CD14-positive monocyte (primary cell): ENCODE measurements at regions not wholly inside any gene's neighbourhood (a gene's known extent, or its start where the extent isn't known, plus 50 kb on each side); places are given as distances from the start of the nearest gene placed in this dataset.

ENCODE experiments used
- DNase-seq, 3 donors: peaks; one replicate each; pipeline ENCODE4 v3.0.0-alpha.2; 2011 to 2022
- H2AFZ ChIP-seq: 2 replicates; pipeline ENCODE4 v1.6.0; 2012; ENCODE audit warnings: mild to moderate bottlenecking, low read depth, low read length, inconsistent platforms; ENCODE audit not compliant: insufficient read depth, poor library complexity, severe bottlenecking
- H3K27ac ChIP-seq, 2 donors: 1 replicate in 1 of 2; 2 replicates in 1 of 2; pipeline ENCODE4 v1.5.1; 2012 to 2013; ENCODE audit warnings: low read length in 2 of 2, control low read depth in 1 of 2, inconsistent platforms in 1 of 2, low read depth in 1 of 2, mild to moderate bottlenecking in 1 of 2
- H3K27me3 ChIP-seq, 2 donors: one replicate each; pipeline versions ENCODE4 v1.6.0 to v1.6.1; 2011 to 2013; ENCODE audit warnings: low read length in 2 of 2; ENCODE audit not compliant: control insufficient read depth in 2 of 2, insufficient read depth in 2 of 2
- H3K36me3 ChIP-seq, 2 donors: replicated peaks in 1 of 2; 1 replicate in 1 of 2; 2 replicates in 1 of 2; pipeline versions ENCODE4 v1.5.1 to v1.6.1; 2012 to 2013; ENCODE audit warnings: low read length in 2 of 2, control low read depth in 1 of 2, inconsistent platforms in 1 of 2, mild to moderate bottlenecking in 1 of 2; ENCODE audit not compliant: insufficient read depth in 2 of 2, control insufficient read depth in 1 of 2
- H3K4me1 ChIP-seq, 2 donors: 1 replicate in 1 of 2; 2 replicates in 1 of 2; pipeline versions ENCODE4 v1.5.1 to v1.6.1; 2012 to 2013; ENCODE audit warnings: low read length in 2 of 2, control low read depth in 1 of 2, inconsistent platforms in 1 of 2, mild to moderate bottlenecking in 1 of 2, moderate library complexity in 1 of 2; ENCODE audit not compliant: insufficient read depth in 2 of 2, control insufficient read depth in 1 of 2
- H3K4me2 ChIP-seq: replicated peaks from 2 replicates; pipeline ENCODE3; 2012; ENCODE audit warnings: low read length, moderate library complexity, mild to moderate bottlenecking; ENCODE audit not compliant: poor library complexity, severe bottlenecking; ENCODE audit errors: extremely low read depth
- H3K4me3 ChIP-seq, 3 experiments: fragments of 200-600 bp in 1 of 3; sonication (generic) in 1 of 3; replicated peaks in 1 of 3; 1 replicate in 2 of 3; 2 replicates in 1 of 3; pipeline ENCODE4 v1.5.1; 2011 to 2013; ENCODE audit warnings: low read length in 3 of 3, mild to moderate bottlenecking in 3 of 3, control low read depth in 2 of 3, low read depth in 2 of 3, inconsistent platforms in 1 of 3, moderate library complexity in 1 of 3
- H3K79me2 ChIP-seq: 2 replicates; pipeline ENCODE4 v1.6.0; 2012; ENCODE audit warnings: mild to moderate bottlenecking, control low read depth, inconsistent platforms, low read length, moderate library complexity; ENCODE audit not compliant: insufficient read depth
- H3K9ac ChIP-seq: 2 replicates; pipeline ENCODE4 v1.6.0; 2017; ENCODE audit warnings: low read length, mild to moderate bottlenecking; ENCODE audit not compliant: insufficient read depth, poor library complexity, severe bottlenecking
- H3K9me3 ChIP-seq, 2 donors: replicated peaks in 1 of 2; 1 replicate in 1 of 2; 2 replicates in 1 of 2; pipeline versions ENCODE4 v1.5.1 to v1.6.1; 2012 to 2013; ENCODE audit warnings: low read length in 2 of 2, control low read depth in 1 of 2; ENCODE audit not compliant: control insufficient read depth in 1 of 2, insufficient read depth in 1 of 2
- H4K20me1 ChIP-seq: 2 replicates; pipeline ENCODE4 v1.6.0; 2012; ENCODE audit warnings: mild to moderate bottlenecking, low read length, control low read depth, moderate library complexity; ENCODE audit not compliant: insufficient read depth
- H3K27ac Mint-ChIP-seq, 7 donors: one replicate each; pipeline ENCODE4 v1.8.0; 2020; ENCODE audit warnings: mild to moderate bottlenecking in 7 of 7, mixed read lengths in 7 of 7, moderate library complexity in 6 of 7, inconsistent platforms in 2 of 7
- H3K27me3 Mint-ChIP-seq, 3 donors: one replicate each; pipeline ENCODE4 v1.8.0; 2021 to 2022; ENCODE audit warnings: low read depth in 3 of 3, mild to moderate bottlenecking in 3 of 3, mixed read lengths in 3 of 3, moderate library complexity in 3 of 3, inconsistent platforms in 1 of 3
- H3K36me3 Mint-ChIP-seq, 2 donors: one replicate each; pipeline ENCODE4 v1.8.0; 2020; ENCODE audit warnings: mixed read lengths in 2 of 2, inconsistent platforms in 1 of 2, mild to moderate bottlenecking in 1 of 2
- H3K4me1 Mint-ChIP-seq: one replicate; pipeline ENCODE4 v1.8.0; 2020; ENCODE audit warnings: mild to moderate bottlenecking, mixed read lengths
- H3K4me3 Mint-ChIP-seq, 2 donors: one replicate each; pipeline ENCODE4 v1.8.0; 2020; ENCODE audit warnings: mild to moderate bottlenecking in 2 of 2, mixed read lengths in 2 of 2, moderate library complexity in 1 of 2
- H3K9me3 Mint-ChIP-seq, 7 donors: one replicate each; pipeline ENCODE4 v1.8.0; 2020 to 2022; ENCODE audit warnings: mixed read lengths in 7 of 7, mild to moderate bottlenecking in 6 of 7, moderate library complexity in 6 of 7, inconsistent platforms in 2 of 7
- CTCF ChIP-seq: fragments of 200-600 bp; IDR thresholded peaks from one replicate; pipeline ENCODE4 v1.8.0; 2022; ENCODE audit warnings: antibody characterized with exemption, mild to moderate bottlenecking
- WGBS: methylation state at CpG from one replicate; pipeline ENCODE4 v1.1.5; 2013; ENCODE audit warnings: missing lambda C conversion rate; ENCODE audit not compliant: insufficient coverage; 5-methylcytosine and 5-hydroxymethylcytosine counted together
- intact Hi-C, 2 donors: fragments of 100-400 bp; cut with micrococcal nuclease; formaldehyde crosslinking; loops; one replicate each; pipeline versions ENCODE4 v1.15.0 to v1.15.1; 2023

GRCh38 chr3:157948605-157949383 lies 157.4 kb downstream of the SHOX2 start:
- H3K27ac ChIP-seq, result no peak overlapping the region
- Mint-ChIP-seq H3K4me3 (no peak overlapping the region), H3K27me3 (peaks cover 0 to 4% (median 1%) of the 10 kb centered on the region in 3 donors), H3K9me3 (peaks cover 0 to 6% (median 0%) of the 10 kb centered on the region in 7 donors), H3K4me1 (no peaks in the 10 kb centered on the region), H3K27ac (no peak overlapping the region), H3K36me3 (no peaks in the 10 kb centered on the region)
- no peak overlapping the region for H2AFZ ChIP-seq
- H3K4me3 ChIP-seq, result no peak overlapping the region
- no peak overlapping the region for H3K9ac ChIP-seq
- no peak for DNase-seq
- 83% methylated on average over 1 of the region's 5 CpGs for WGBS
- H3K36me3 ChIP-seq, result no peaks in the 10 kb centered on the region
- H4K20me1 ChIP-seq, result no peaks in the 10 kb centered on the region
- intact Hi-C loops, result no loop called here
- H3K79me2 ChIP-seq, result no peaks in the 10 kb centered on the region
- H3K9me3 ChIP-seq, result no peaks in the 10 kb centered on the region
- no peak overlapping the region for H3K4me2 ChIP-seq
- no peak for TF ChIP-seq CTCF
- no peaks in the 10 kb centered on the region for H3K4me1 ChIP-seq
- no peaks in the 10 kb centered on the region for H3K27me3 ChIP-seq

GRCh38 chr3:157939166-157939565 lies 167.1 kb downstream of the SHOX2 start:
- DNase-seq, result no peak
- no peak overlapping the region for H3K4me2 ChIP-seq
- H3K27me3 Mint-ChIP-seq, result no peaks in the 10 kb centered on the region
- no peak overlapping the region for H3K9ac ChIP-seq
- intact Hi-C loops, result no loop called here
- no peaks in the 10 kb centered on the region for H3K36me3 ChIP-seq
- H3K4me1 Mint-ChIP-seq, result no peaks in the 10 kb centered on the region
- 83% methylated on average over 2 of the region's 4 CpGs for WGBS
- H3K9me3 Mint-ChIP-seq, result peaks cover 0 to 3% (median 2%) of the 10 kb centered on the region in 7 donors
- H3K9me3 ChIP-seq, result no peaks in the 10 kb centered on the region
- no peak overlapping the region for H2AFZ ChIP-seq
- no peaks in the 10 kb centered on the region for H3K79me2 ChIP-seq
- H3K4me3 ChIP-seq, result no peak overlapping the region
- no peaks in the 10 kb centered on the region for H3K27me3 ChIP-seq
- TF ChIP-seq CTCF, result no peak
- H4K20me1 ChIP-seq, result no peaks in the 10 kb centered on the region
- H3K36me3 Mint-ChIP-seq, result no peaks in the 10 kb centered on the region
- H3K27ac ChIP-seq, result no peak overlapping the region
- H3K4me1 ChIP-seq, result no peaks in the 10 kb centered on the region
- H3K4me3 Mint-ChIP-seq, result no peak overlapping the region
- H3K27ac Mint-ChIP-seq, result no peak overlapping the region
